ENCODE measurements at regions not wholly inside any gene's neighbourhood (a gene's known extent, or its start where the extent isn't known, plus 50 kb on each side); places are given as distances from the start of the nearest gene placed in this dataset.

DNA sequence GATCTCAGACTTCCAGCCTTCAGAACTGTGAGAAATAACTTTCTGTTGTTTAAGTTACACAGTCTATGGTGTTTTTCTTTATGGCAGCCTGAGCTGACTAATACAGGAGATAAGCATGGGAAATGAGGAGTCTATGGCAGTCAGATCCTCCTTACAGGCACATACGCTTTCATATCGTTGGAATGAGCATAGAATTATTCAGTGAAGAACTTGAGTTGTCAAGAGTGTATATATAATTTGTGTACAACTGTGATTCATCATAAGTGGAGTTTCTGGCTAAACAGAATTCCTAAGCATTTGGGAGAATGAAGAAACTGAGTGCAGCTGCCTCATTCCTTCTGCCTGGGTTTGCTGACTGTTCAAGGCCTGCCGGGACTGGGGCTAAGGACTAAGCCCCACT lies 516.7 kb downstream of the ADRA2A start:
- TF ChIP-seq, protein P1, sequence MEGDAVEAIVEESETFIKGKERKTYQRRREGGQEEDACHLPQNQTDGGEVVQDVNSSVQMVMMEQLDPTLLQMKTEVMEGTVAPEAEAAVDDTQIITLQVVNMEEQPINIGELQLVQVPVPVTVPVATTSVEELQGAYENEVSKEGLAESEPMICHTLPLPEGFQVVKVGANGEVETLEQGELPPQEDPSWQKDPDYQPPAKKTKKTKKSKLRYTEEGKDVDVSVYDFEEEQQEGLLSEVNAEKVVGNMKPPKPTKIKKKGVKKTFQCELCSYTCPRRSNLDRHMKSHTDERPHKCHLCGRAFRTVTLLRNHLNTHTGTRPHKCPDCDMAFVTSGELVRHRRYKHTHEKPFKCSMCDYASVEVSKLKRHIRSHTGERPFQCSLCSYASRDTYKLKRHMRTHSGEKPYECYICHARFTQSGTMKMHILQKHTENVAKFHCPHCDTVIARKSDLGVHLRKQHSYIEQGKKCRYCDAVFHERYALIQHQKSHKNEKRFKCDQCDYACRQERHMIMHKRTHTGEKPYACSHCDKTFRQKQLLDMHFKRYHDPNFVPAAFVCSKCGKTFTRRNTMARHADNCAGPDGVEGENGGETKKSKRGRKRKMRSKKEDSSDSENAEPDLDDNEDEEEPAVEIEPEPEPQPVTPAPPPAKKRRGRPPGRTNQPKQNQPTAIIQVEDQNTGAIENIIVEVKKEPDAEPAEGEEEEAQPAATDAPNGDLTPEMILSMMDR (conservative IDR thresholded peaks at IDR 0.05): no peak
- TF ChIP-seq EZH2 (IDR thresholded peaks at IDR 0.05; ENCODE audit: low read depth): no peak
